ENCODE measurements at regions not wholly inside any gene's neighbourhood (a gene's known extent, or its start where the extent isn't known, plus 50 kb on each side); places are given as distances from the start of the nearest gene placed in this dataset.

GRCh38 chr10:4568731-4569130 is 257.3 kb upstream of the AKR1E2 start:
- intact Hi-C loops (cut with micrococcal nuclease): no loop called here
- CTCF ChIA-PET: no interaction called here
- no peak overlapping the region for H3K27ac ChIP-seq (ENCODE audit: low read length in 2 of 2)
- Mint-ChIP-seq H3K27me3 (peaks cover 19% of the 10 kb centered on the region), H3K9me3 (ENCODE audit: insufficient read depth) (no peaks in the 10 kb centered on the region), H3K27ac (no peak overlapping the region), H3K4me3 (no peak overlapping the region), H3K4me1 (no peaks in the 10 kb centered on the region)
- no peaks in the 10 kb centered on the region for H3K79me2 ChIP-seq (ENCODE audit: control insufficient read depth, insufficient read depth, low read length)
- no peaks in the 10 kb centered on the region for H3K4me1 ChIP-seq (ENCODE audit: control insufficient read depth in 2 of 2, insufficient read depth in 2 of 2, low read length in 2 of 2)
- POLR2A ChIA-PET: no interaction called here
- no peak for TF ChIP-seq EZH2 (IDR thresholded peaks at IDR 0.05; ENCODE audit: borderline replicate concordance, insufficient read depth, low read depth, low read length, poor library complexity, severe bottlenecking)
- TF ChIP-seq, protein P1, sequence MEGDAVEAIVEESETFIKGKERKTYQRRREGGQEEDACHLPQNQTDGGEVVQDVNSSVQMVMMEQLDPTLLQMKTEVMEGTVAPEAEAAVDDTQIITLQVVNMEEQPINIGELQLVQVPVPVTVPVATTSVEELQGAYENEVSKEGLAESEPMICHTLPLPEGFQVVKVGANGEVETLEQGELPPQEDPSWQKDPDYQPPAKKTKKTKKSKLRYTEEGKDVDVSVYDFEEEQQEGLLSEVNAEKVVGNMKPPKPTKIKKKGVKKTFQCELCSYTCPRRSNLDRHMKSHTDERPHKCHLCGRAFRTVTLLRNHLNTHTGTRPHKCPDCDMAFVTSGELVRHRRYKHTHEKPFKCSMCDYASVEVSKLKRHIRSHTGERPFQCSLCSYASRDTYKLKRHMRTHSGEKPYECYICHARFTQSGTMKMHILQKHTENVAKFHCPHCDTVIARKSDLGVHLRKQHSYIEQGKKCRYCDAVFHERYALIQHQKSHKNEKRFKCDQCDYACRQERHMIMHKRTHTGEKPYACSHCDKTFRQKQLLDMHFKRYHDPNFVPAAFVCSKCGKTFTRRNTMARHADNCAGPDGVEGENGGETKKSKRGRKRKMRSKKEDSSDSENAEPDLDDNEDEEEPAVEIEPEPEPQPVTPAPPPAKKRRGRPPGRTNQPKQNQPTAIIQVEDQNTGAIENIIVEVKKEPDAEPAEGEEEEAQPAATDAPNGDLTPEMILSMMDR (IDR thresholded peaks at IDR 0.05): no peak
- no peak overlapping the region for H2AFZ ChIP-seq (ENCODE audit: insufficient read depth, low read depth, low read length, poor library complexity, severe bottlenecking)
- H3K9me3 ChIP-seq (ENCODE audit: control extremely low read depth in 1 of 3, control insufficient read depth in 2 of 3, insufficient read depth in 1 of 3, low read length in 2 of 3): no peaks in the 10 kb centered on the region
- ATAC-seq (ENCODE audit: low read depth) (no peak), DNase-seq (no peak)
- no peaks in the 10 kb centered on the region for H3K36me3 ChIP-seq (replicated peaks in 1 of 2; ENCODE audit: control extremely low read depth in 1 of 2, control insufficient read depth in 1 of 2, extremely low read depth in 1 of 2, insufficient read depth in 2 of 2, low read length in 1 of 2)
- no peak overlapping the region for H3K9ac ChIP-seq (ENCODE audit: low read length)
- 90% methylated on average over 2 of the region's 4 CpGs for WGBS (ENCODE audit: insufficient coverage)
- H3K4me3 ChIP-seq (ENCODE audit: control extremely low read depth in 1 of 5, extremely low read depth in 1 of 5, insufficient read depth in 1 of 5, low read depth in 2 of 5, low read length in 4 of 5): no peak overlapping the region
- no peak overlapping the region for H3K4me2 ChIP-seq (replicated peaks; ENCODE audit: low read depth, low read length, poor library complexity, severe bottlenecking)
- H3K27me3 ChIP-seq (replicated peaks in 1 of 4; ENCODE audit: control extremely low read depth in 1 of 4, control insufficient read depth in 3 of 4, insufficient read depth in 4 of 4, low read length in 3 of 4): no peaks in the 10 kb centered on the region
- H4K20me1 ChIP-seq (ENCODE audit: control insufficient read depth, insufficient read depth, low read length, poor library complexity, severe bottlenecking): no peaks in the 10 kb centered on the region

- POLR2A ChIA-PET: no interaction called here
- WGBS (ENCODE audit: insufficient coverage): no CpG with 5 or more reads among the region's 1 CpG
- H3K27ac ChIP-seq (ENCODE audit: low read length in 2 of 2): no peak overlapping the region
- intact Hi-C loops (cut with micrococcal nuclease): no loop called here
- no peaks in the 10 kb centered on the region for H3K9me3 Mint-ChIP-seq (ENCODE audit: insufficient read depth)
- no peaks in the 10 kb centered on the region for H3K27me3 ChIP-seq (replicated peaks in 1 of 4; ENCODE audit: control extremely low read depth in 1 of 4, control insufficient read depth in 3 of 4, insufficient read depth in 4 of 4, low read length in 3 of 4)
- no peak overlapping the region for H3K9ac ChIP-seq (ENCODE audit: low read length)
- no peaks in the 10 kb centered on the region for H3K9me3 ChIP-seq (ENCODE audit: control extremely low read depth in 1 of 3, control insufficient read depth in 2 of 3, insufficient read depth in 1 of 3, low read length in 2 of 3)
- H3K27ac Mint-ChIP-seq: no peak overlapping the region
- no peak overlapping the region for H3K4me3 ChIP-seq (ENCODE audit: control extremely low read depth in 1 of 5, extremely low read depth in 1 of 5, insufficient read depth in 1 of 5, low read depth in 2 of 5, low read length in 4 of 5)
- no peak for DNase-seq
- H3K4me2 ChIP-seq (replicated peaks; ENCODE audit: low read depth, low read length, poor library complexity, severe bottlenecking): no peak overlapping the region
- H3K27me3 Mint-ChIP-seq: peaks cover 22% of the 10 kb centered on the region
- H3K79me2 ChIP-seq (ENCODE audit: control insufficient read depth, insufficient read depth, low read length): no peaks in the 10 kb centered on the region
- CTCF ChIA-PET: no interaction called here
- no peak overlapping the region for H3K4me3 Mint-ChIP-seq
- H2AFZ ChIP-seq (ENCODE audit: insufficient read depth, low read depth, low read length, poor library complexity, severe bottlenecking): no peak overlapping the region
- no peaks in the 10 kb centered on the region for H3K36me3 ChIP-seq (replicated peaks in 1 of 2; ENCODE audit: control extremely low read depth in 1 of 2, control insufficient read depth in 1 of 2, extremely low read depth in 1 of 2, insufficient read depth in 2 of 2, low read length in 1 of 2)
- TF ChIP-seq, protein P1 (IDR thresholded peaks at IDR 0.05): no peak
- no peaks in the 10 kb centered on the region for H3K4me1 ChIP-seq (ENCODE audit: control insufficient read depth in 2 of 2, insufficient read depth in 2 of 2, low read length in 2 of 2)
- ATAC-seq (ENCODE audit: low read depth): no peak
- no peaks in the 10 kb centered on the region for H3K4me1 Mint-ChIP-seq
- no peaks in the 10 kb centered on the region for H4K20me1 ChIP-seq (ENCODE audit: control insufficient read depth, insufficient read depth, low read length, poor library complexity, severe bottlenecking)
These were observed 257.9 kb upstream of the AKR1E2 start for GRCh38 chr10:4568086-4568485.

Measured in B cell (primary cell).